ENCODE measurements at regions not wholly inside any gene's neighbourhood (a gene's known extent, or its start where the extent isn't known, plus 50 kb on each side); places are given as distances from the start of the nearest gene placed in this dataset. TPM values are rescaled to one million over a fixed set of nuclear protein-coding genes. Genes with fewer than 3 reads are reported as not detected.

DNA sequence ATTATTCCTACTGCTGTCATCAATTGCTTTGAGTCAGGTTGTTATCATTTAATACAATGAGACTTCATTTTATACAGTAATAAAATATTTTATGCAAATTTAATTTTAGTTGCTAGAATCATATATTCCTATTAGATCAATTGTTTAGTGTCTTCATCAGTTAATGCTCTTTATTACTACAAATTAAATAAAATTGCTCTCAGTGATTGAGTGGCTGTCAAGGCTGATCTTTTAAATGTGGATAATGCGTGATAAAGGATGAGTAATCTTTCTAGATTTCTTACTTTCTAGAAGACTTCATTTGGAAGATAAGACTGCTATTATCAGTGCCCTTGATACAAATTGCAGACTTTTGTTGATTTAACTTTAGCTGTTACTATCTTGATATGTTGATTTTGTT, 59.6 kb upstream of the CDH2 start:
- ChIA-PET POLR2A (no interaction called here), CTCF (no interaction called here)
- Mint-ChIP-seq H3K27ac (ENCODE audit: low read depth, unreplicated experiment) (no peak overlapping the region), H3K27me3 (ENCODE audit: insufficient read depth, unreplicated experiment) (no peaks in the 10 kb centered on the region), H3K9me3 (ENCODE audit: unreplicated experiment) (peaks cover 4% of the 10 kb centered on the region), H3K4me1 (ENCODE audit: insufficient read depth, unreplicated experiment) (no peaks in the 10 kb centered on the region), H3K4me3 (ENCODE audit: unreplicated experiment) (no peak overlapping the region), H3K36me3 (ENCODE audit: insufficient read depth, unreplicated experiment) (no peaks in the 10 kb centered on the region)
- TF ChIP-seq, protein P1, sequence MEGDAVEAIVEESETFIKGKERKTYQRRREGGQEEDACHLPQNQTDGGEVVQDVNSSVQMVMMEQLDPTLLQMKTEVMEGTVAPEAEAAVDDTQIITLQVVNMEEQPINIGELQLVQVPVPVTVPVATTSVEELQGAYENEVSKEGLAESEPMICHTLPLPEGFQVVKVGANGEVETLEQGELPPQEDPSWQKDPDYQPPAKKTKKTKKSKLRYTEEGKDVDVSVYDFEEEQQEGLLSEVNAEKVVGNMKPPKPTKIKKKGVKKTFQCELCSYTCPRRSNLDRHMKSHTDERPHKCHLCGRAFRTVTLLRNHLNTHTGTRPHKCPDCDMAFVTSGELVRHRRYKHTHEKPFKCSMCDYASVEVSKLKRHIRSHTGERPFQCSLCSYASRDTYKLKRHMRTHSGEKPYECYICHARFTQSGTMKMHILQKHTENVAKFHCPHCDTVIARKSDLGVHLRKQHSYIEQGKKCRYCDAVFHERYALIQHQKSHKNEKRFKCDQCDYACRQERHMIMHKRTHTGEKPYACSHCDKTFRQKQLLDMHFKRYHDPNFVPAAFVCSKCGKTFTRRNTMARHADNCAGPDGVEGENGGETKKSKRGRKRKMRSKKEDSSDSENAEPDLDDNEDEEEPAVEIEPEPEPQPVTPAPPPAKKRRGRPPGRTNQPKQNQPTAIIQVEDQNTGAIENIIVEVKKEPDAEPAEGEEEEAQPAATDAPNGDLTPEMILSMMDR (IDR thresholded peaks at IDR 0.05; ENCODE audit: unreplicated experiment) = no peak
- no TSS peak for BruUV-seq (replicated peaks)
- DNase-seq (ENCODE audit: unreplicated experiment) = no peak
- intact Hi-C loops (cut with micrococcal nuclease) = no loop called here

Small RNA genes lying in the stretch of these regions (microRNA-seq; reads per million reads assigned to microRNA genes)
- gene MIR302F = not detected

Measured in MCF 10A (cell line).